Lung (tissue), 11 donors: ENCODE measurements at regions not wholly inside any gene's neighbourhood (a gene's known extent, or its start where the extent isn't known, plus 50 kb on each side); places are given as distances from the start of the nearest gene placed in this dataset.

Experiments used
- ATAC-seq: fragments of 200-7000 bp; cut with Tn5 transposase; one replicate; pipeline ENCODE4 v1.9.1; 2020; ENCODE audit warnings: moderate number of reproducible peaks; ENCODE audit not compliant: insufficient read depth, low FRiP score
- DNase-seq, 3 donors: peaks; one replicate each; pipeline ENCODE4 v3.0.0-alpha.2; 2013 to 2017
- H3K27ac ChIP-seq, 2 donors: one replicate each; pipeline ENCODE4 v1.5.1; 2013; ENCODE audit warnings: mild to moderate bottlenecking in 2 of 2, moderate library complexity in 2 of 2, control low read depth in 1 of 2, inconsistent platforms in 1 of 2, low read depth in 1 of 2, low read length in 1 of 2
- H3K27me3 ChIP-seq, 3 donors: one replicate each; pipeline ENCODE4 v1.5.1; 2013; ENCODE audit warnings: low read length in 2 of 3; ENCODE audit not compliant: control insufficient read depth in 3 of 3, insufficient read depth in 3 of 3
- H3K36me3 ChIP-seq, 4 donors: one replicate each; pipeline ENCODE4 v1.5.1; 2013; ENCODE audit warnings: low read length in 4 of 4, mild to moderate bottlenecking in 1 of 4, moderate library complexity in 1 of 4; ENCODE audit not compliant: control insufficient read depth in 4 of 4, insufficient read depth in 4 of 4
- H3K4me1 ChIP-seq, 5 donors: one replicate each; pipeline ENCODE4 v1.5.1; 2013; ENCODE audit warnings: low read length in 5 of 5, mild to moderate bottlenecking in 2 of 5, moderate library complexity in 1 of 5; ENCODE audit not compliant: control insufficient read depth in 5 of 5, insufficient read depth in 5 of 5
- H3K4me3 ChIP-seq: one replicate; pipeline ENCODE4 v1.5.1; 2013; ENCODE audit warnings: mild to moderate bottlenecking, control low read depth, moderate library complexity
- H3K9ac ChIP-seq, 2 donors: one replicate each; pipeline ENCODE4 v1.5.1; 2013; ENCODE audit warnings: low read length in 2 of 2, control low read depth in 1 of 2; ENCODE audit not compliant: insufficient read depth in 1 of 2
- H3K9me3 ChIP-seq, 4 donors: one replicate each; pipeline ENCODE4 v1.5.1; 2013; ENCODE audit warnings: low read length in 3 of 4, mild to moderate bottlenecking in 1 of 4, moderate library complexity in 1 of 4; ENCODE audit not compliant: control insufficient read depth in 4 of 4, insufficient read depth in 3 of 4
- CTCF ChIP-seq: IDR thresholded peaks from 2 replicates; pipeline ENCODE4 v1.5.1; 2012; ENCODE audit warnings: mild to moderate bottlenecking; ENCODE audit errors: control extremely low read depth, extremely low read depth
- WGBS, 2 donors: extraction: QIAGEN DNeasy Blood & Tissue Kit; methylation state at CpG; one replicate each; pipeline ENCODE4 v1.1.7; 2013; 5-methylcytosine and 5-hydroxymethylcytosine counted together
- donor health status: control.
- donor health status: control.
- donor health status: Bipolar disorder and iron deficiency.
- donor health status: healthy.
- donor health status: DM: yes; HTN: yes; CAD: no.

- Histone ChIP-seq H3K4me3 (no peak overlapping the region), H3K27ac (no peak overlapping the region), H3K27me3 (no peaks in the 10 kb centered on the region), H3K9ac (no peak overlapping the region), H3K36me3 (no peaks in the 10 kb centered on the region), H3K4me1 (peaks cover 0 to 5% (median 0%) of the 10 kb centered on the region in 5 donors), H3K9me3 (no peaks in the 10 kb centered on the region)
- ATAC-seq (no peak), DNase-seq (no peak)
- WGBS, 2 donors = 52 to 65% methylated on average over 3 of the region's 3 CpGs
- no peak for TF ChIP-seq CTCF
Observed at GRCh38 chr13:61253105-61253877, 162.4 kb downstream of the PCDH20 start.

GRCh38 chr13:61252213-61252612, 163.4 kb downstream of the PCDH20 start:
- no peak for TF ChIP-seq CTCF
- no peak overlapping the region for H3K27ac ChIP-seq
- H3K9me3 ChIP-seq = peaks cover 0 to 3% (median 0%) of the 10 kb centered on the region in 4 donors
- peak in 2 of 3 donors; percentile 66 to 77 for DNase-seq
- H3K27me3 ChIP-seq = no peaks in the 10 kb centered on the region
- no peaks in the 10 kb centered on the region for H3K36me3 ChIP-seq
- no peak overlapping the region for H3K9ac ChIP-seq
- no peak overlapping the region for H3K4me3 ChIP-seq
- ATAC-seq = no peak
- peaks cover 0 to 5% (median 0%) of the 10 kb centered on the region in 5 donors for H3K4me1 ChIP-seq

GRCh38 chr13:61247149-61247936, 168.3 kb downstream of the PCDH20 start:
- H3K27me3 ChIP-seq = no peaks in the 10 kb centered on the region
- ATAC-seq (no peak), DNase-seq (no peak)
- 81% methylated on average over 6 of the region's 6 CpGs for WGBS, 2 donors
- no peaks in the 10 kb centered on the region for H3K36me3 ChIP-seq
- no peak overlapping the region for H3K9ac ChIP-seq
- TF ChIP-seq CTCF = no peak
- H3K27ac ChIP-seq = no peak overlapping the region
- no peak overlapping the region for H3K4me3 ChIP-seq
- peaks cover 0 to 5% (median 0%) of the 10 kb centered on the region in 4 donors for H3K9me3 ChIP-seq
- H3K4me1 ChIP-seq = peaks cover 0 to 5% (median 0%) of the 10 kb centered on the region in 5 donors
